Neural cell (in vitro differentiated cells): ENCODE measurements at regions not wholly inside any gene's neighbourhood (a gene's known extent, or its start where the extent isn't known, plus 50 kb on each side); places are given as distances from the start of the nearest gene placed in this dataset.

Experiments
- H2AFZ ChIP-seq: fragments of 200-600, 300-800 bp; sonication (generic), shearing (Covaris generic); 2 replicates; pipeline ENCODE4 v1.6.0; 2014; ENCODE audit warnings: low read depth, mild to moderate bottlenecking, antibody characterized with exemption, low read length, moderate library complexity
- H3F3A ChIP-seq: fragments of 200-600 bp; shearing (Covaris generic); 2 replicates; pipeline ENCODE4 v1.6.1; 2016; ENCODE audit warnings: mild to moderate bottlenecking, moderate library complexity, mixed read lengths, antibody characterized with exemption, low read length; ENCODE audit not compliant: insufficient read depth, poor library complexity, severe bottlenecking
- H3K27ac ChIP-seq: fragments of 200-600, 300-800 bp; sonication (generic), shearing (Covaris generic); 2 replicates; pipeline ENCODE4 v1.5.1; 2014; ENCODE audit warnings: mild to moderate bottlenecking, low read length, moderate library complexity
- H3K27me3 ChIP-seq: fragments of 300-800, 200-600 bp; sonication (generic), shearing (Covaris generic); 2 replicates; pipeline ENCODE4 v1.6.0; 2014; ENCODE audit warnings: mild to moderate bottlenecking, low read depth, low read length, moderate library complexity; ENCODE audit not compliant: insufficient read depth
- H3K36me3 ChIP-seq: fragments of 300-800, 200-600 bp; sonication (generic), shearing (Covaris generic); 2 replicates; pipeline ENCODE4 v1.5.1; 2014; ENCODE audit warnings: mild to moderate bottlenecking, antibody characterized with exemption, low read length, moderate library complexity; ENCODE audit not compliant: insufficient read depth
- H3K4me2 ChIP-seq: fragments of 300-800, 200-600 bp; sonication (generic), shearing (Covaris generic); 2 replicates; pipeline ENCODE4 v1.6.0; 2014; ENCODE audit warnings: mild to moderate bottlenecking, low read length
- H3K4me3 ChIP-seq: fragments of 300-800, 200-600 bp; sonication (generic), shearing (Covaris generic); 2 replicates; pipeline ENCODE4 v1.5.1; 2014; ENCODE audit warnings: mild to moderate bottlenecking, low read length, moderate library complexity
- H3K79me2 ChIP-seq: fragments of 200-600 bp; shearing (Covaris generic); replicated peaks from 2 replicates; pipeline ENCODE4 v1.6.0; 2014; ENCODE audit warnings: mild to moderate bottlenecking, low read length, moderate library complexity; ENCODE audit not compliant: insufficient read depth
- H3K9ac ChIP-seq: fragments of 300-800, 200-600 bp; sonication (generic), shearing (Covaris generic); 2 replicates; pipeline ENCODE4 v1.6.1; 2016; ENCODE audit warnings: mild to moderate bottlenecking, low read length, mixed read lengths
- H3K9me2 ChIP-seq: fragments of 200-600 bp; shearing (Covaris generic); 2 replicates; pipeline ENCODE4 v1.6.1; 2016; ENCODE audit warnings: mild to moderate bottlenecking, low read length, mixed read lengths; ENCODE audit not compliant: insufficient read depth
- H3K9me3 ChIP-seq: fragments of 200-600, 300-800 bp; sonication (generic), shearing (Covaris generic); 2 replicates; pipeline ENCODE4 v1.6.1; 2016; ENCODE audit warnings: mild to moderate bottlenecking, mixed run types, low read length, moderate library complexity, mixed read lengths
- H4K20me1 ChIP-seq: fragments of 200-600 bp; shearing (Covaris generic); 2 replicates; pipeline ENCODE4 v1.6.1; 2016; ENCODE audit warnings: mild to moderate bottlenecking, mixed run types; ENCODE audit not compliant: insufficient read depth
- EP300 ChIP-seq: fragments of 450-650 bp; conservative IDR thresholded peaks from 2 replicates; pipeline ENCODE4 v1.6.1; 2014; ENCODE audit warnings: antibody characterized with exemption, mild to moderate bottlenecking, moderate library complexity; ENCODE audit not compliant: poor library complexity, severe bottlenecking
- EZH2 ChIP-seq: fragments of 200-600, 300-800 bp; shearing (Covaris generic), sonication (generic); IDR thresholded peaks from 2 replicates; pipeline ENCODE4 v1.6.1; 2014; ENCODE audit warnings: antibody characterized with exemption, low read length, borderline replicate concordance, mild to moderate bottlenecking; ENCODE audit not compliant: insufficient read depth, poor library complexity, severe bottlenecking
- MXI1 ChIP-seq: fragments of 450-650 bp; conservative IDR thresholded peaks from 2 replicates; pipeline ENCODE4 v1.6.1; 2014; ENCODE audit warnings: antibody characterized with exemption, mild to moderate bottlenecking; ENCODE audit not compliant: poor library complexity, severe bottlenecking
- POLR2AphosphoS5 ChIP-seq: IDR thresholded peaks from 2 replicates; pipeline ENCODE4 v1.6.1; 2012
- RAD21 ChIP-seq: fragments of 450-650 bp; conservative IDR thresholded peaks from 2 replicates; pipeline ENCODE4 v1.6.1; 2014; ENCODE audit warnings: antibody characterized with exemption, mild to moderate bottlenecking, moderate library complexity
- SMC3 ChIP-seq: fragments of 450-650 bp; conservative IDR thresholded peaks from 2 replicates; pipeline ENCODE4 v1.6.1; 2014; ENCODE audit warnings: antibody characterized with exemption, mild to moderate bottlenecking, moderate library complexity; ENCODE audit not compliant: poor library complexity
- TAF1 ChIP-seq: IDR thresholded peaks from 2 replicates; pipeline ENCODE4 v1.6.1; 2012; ENCODE audit warnings: low read depth
- TF ChIP-seq, protein P1 (sequence below): IDR thresholded peaks from 2 replicates; pipeline ENCODE4 v1.6.1; 2012; ENCODE audit warnings: borderline replicate concordance
- TF ChIP-seq, protein P2 (sequence below): fragments of 450-650 bp; IDR thresholded peaks from 2 replicates; pipeline ENCODE4 v1.5.1; 2014; ENCODE audit warnings: antibody characterized with exemption, mild to moderate bottlenecking, moderate library complexity; ENCODE audit not compliant: poor library complexity, severe bottlenecking

DNA sequence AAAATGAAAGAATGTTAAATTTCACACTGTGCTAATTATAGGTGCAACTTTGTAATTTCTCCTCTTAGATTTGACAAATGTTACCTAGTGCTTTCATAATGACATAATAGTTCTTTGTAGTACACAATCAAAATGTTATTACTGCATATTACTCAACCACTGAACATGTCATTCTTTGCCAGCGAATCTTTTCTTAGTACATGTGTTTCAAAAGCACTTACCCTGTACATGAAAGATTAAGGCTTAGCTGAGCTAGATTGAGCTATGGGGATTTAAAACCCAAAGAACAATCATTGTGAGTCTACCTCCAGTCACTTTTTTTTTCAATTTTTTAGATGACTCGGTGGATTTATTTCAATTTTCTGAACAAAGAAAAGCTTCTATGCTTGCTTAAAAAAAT, 123.5 kb upstream of the FERD3L start:
- H3K9me2 ChIP-seq, result no peaks in the 10 kb centered on the region
- H3K4me2 ChIP-seq, result no peak overlapping the region
- H4K20me1 ChIP-seq, result no peaks in the 10 kb centered on the region
- no peaks in the 10 kb centered on the region for H3K36me3 ChIP-seq
- no peaks in the 10 kb centered on the region for H3K27me3 ChIP-seq
- H3K9ac ChIP-seq, result no peak overlapping the region
- TF ChIP-seq SMC3, result no peak
- no peak for TF ChIP-seq TAF1
- TF ChIP-seq, protein P1, sequence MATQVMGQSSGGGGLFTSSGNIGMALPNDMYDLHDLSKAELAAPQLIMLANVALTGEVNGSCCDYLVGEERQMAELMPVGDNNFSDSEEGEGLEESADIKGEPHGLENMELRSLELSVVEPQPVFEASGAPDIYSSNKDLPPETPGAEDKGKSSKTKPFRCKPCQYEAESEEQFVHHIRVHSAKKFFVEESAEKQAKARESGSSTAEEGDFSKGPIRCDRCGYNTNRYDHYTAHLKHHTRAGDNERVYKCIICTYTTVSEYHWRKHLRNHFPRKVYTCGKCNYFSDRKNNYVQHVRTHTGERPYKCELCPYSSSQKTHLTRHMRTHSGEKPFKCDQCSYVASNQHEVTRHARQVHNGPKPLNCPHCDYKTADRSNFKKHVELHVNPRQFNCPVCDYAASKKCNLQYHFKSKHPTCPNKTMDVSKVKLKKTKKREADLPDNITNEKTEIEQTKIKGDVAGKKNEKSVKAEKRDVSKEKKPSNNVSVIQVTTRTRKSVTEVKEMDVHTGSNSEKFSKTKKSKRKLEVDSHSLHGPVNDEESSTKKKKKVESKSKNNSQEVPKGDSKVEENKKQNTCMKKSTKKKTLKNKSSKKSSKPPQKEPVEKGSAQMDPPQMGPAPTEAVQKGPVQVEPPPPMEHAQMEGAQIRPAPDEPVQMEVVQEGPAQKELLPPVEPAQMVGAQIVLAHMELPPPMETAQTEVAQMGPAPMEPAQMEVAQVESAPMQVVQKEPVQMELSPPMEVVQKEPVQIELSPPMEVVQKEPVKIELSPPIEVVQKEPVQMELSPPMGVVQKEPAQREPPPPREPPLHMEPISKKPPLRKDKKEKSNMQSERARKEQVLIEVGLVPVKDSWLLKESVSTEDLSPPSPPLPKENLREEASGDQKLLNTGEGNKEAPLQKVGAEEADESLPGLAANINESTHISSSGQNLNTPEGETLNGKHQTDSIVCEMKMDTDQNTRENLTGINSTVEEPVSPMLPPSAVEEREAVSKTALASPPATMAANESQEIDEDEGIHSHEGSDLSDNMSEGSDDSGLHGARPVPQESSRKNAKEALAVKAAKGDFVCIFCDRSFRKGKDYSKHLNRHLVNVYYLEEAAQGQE, result no peak
- no peak for TF ChIP-seq EZH2
- TF ChIP-seq, protein P2, sequence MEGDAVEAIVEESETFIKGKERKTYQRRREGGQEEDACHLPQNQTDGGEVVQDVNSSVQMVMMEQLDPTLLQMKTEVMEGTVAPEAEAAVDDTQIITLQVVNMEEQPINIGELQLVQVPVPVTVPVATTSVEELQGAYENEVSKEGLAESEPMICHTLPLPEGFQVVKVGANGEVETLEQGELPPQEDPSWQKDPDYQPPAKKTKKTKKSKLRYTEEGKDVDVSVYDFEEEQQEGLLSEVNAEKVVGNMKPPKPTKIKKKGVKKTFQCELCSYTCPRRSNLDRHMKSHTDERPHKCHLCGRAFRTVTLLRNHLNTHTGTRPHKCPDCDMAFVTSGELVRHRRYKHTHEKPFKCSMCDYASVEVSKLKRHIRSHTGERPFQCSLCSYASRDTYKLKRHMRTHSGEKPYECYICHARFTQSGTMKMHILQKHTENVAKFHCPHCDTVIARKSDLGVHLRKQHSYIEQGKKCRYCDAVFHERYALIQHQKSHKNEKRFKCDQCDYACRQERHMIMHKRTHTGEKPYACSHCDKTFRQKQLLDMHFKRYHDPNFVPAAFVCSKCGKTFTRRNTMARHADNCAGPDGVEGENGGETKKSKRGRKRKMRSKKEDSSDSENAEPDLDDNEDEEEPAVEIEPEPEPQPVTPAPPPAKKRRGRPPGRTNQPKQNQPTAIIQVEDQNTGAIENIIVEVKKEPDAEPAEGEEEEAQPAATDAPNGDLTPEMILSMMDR, result no peak
- TF ChIP-seq MXI1, result no peak
- no peak for TF ChIP-seq RAD21
- no peak for TF ChIP-seq EP300
- no peak for TF ChIP-seq POLR2AphosphoS5
- H3K9me3 ChIP-seq, result no peaks in the 10 kb centered on the region
- no peaks in the 10 kb centered on the region for H3F3A ChIP-seq
- no peak overlapping the region for H3K4me3 ChIP-seq
- no peak overlapping the region for H3K27ac ChIP-seq
- H2AFZ ChIP-seq, result no peak overlapping the region
- H3K79me2 ChIP-seq, result no peaks in the 10 kb centered on the region

DNA sequence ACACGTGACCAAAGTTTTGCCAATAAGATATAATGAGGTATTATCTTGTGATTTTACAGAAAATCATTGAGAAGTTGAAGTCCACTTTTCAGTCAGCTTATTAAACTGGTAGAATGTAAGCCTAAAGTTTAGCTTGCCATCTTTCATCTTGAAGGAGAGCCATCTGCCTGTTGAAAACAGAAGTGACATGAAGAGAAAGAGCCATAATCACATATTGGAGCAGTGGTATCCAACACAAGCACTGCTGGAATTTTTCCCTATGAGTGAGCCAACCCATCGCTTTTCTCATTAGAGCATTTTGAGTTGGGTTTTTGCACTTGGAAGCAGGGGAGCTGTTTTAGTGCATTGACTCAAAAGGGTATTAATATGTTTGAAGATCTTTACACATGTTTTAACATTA, 117.6 kb upstream of the FERD3L start:
- Histone ChIP-seq H3K4me3 (no peak overlapping the region), H3K9me2 (no peaks in the 10 kb centered on the region), H3K27ac (no peak overlapping the region), H2AFZ (no peak overlapping the region), H4K20me1 (no peaks in the 10 kb centered on the region), H3K36me3 (no peaks in the 10 kb centered on the region), H3K4me2 (no peak overlapping the region), H3K27me3 (no peaks in the 10 kb centered on the region), H3F3A (no peaks in the 10 kb centered on the region), H3K9me3 (no peaks in the 10 kb centered on the region), H3K9ac (no peak overlapping the region), H3K79me2 (no peaks in the 10 kb centered on the region)
- TF ChIP-seq, protein P2, result no peak
- TF ChIP-seq MXI1, result no peak
- no peak for TF ChIP-seq EZH2
- TF ChIP-seq SMC3, result no peak
- TF ChIP-seq EP300, result no peak
- no peak for TF ChIP-seq POLR2AphosphoS5
- TF ChIP-seq, protein P1, result no peak
- no peak for TF ChIP-seq RAD21
- no peak for TF ChIP-seq TAF1
